GM12892 (cell line): ENCODE measurements at regions not wholly inside any gene's neighbourhood (a gene's known extent, or its start where the extent isn't known, plus 50 kb on each side); places are given as distances from the start of the nearest gene placed in this dataset.
"Not testable (repeated sequence)": the region's sequence is repeated elsewhere in the genome, so short reads cannot be mapped to it uniquely, and the experiment has no call there.

Experiments used
- DNase-seq: peaks from one replicate; pipeline ENCODE4 v3.0.0; 2011; ENCODE audit not compliant: insufficient read length
- FAIRE-seq: peaks from 2 replicates; lab custom pipeline; 2011; peaks lifted over from hg19 to GRCh38; lab: Jason Lieb, UNC
- POLR2A ChIP-seq: IDR thresholded peaks from 2 replicates; pipeline ENCODE4 v1.6.1; 2011; ENCODE audit warnings: low read depth, low read length, control low read depth
- POLR2AphosphoS5 ChIP-seq: IDR thresholded peaks from 2 replicates; pipeline ENCODE4 v1.6.1; 2011; ENCODE audit warnings: low read depth, low read length, control low read depth
- TAF1 ChIP-seq: IDR thresholded peaks from 2 replicates; pipeline ENCODE4 v1.6.1; 2011; ENCODE audit warnings: low read depth, mild to moderate bottlenecking, control low read depth, low read length, borderline replicate concordance

DNA sequence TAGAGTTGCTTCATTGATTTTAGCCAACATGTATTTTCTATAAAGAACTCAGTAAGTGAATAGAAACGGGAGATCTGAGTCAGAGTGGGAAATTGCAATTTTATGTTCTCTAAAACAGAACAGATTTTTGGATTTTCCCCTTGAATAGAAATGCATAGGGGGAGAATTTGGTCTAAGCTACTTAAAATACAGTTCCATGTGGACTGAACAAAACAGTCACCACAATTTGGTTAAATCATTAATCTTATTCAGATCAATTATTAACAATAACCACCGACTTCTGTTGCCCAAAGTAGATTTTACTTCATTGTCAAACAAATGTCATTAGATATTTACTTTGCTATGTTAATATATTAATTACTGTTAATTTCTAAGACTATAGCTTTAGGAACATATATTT is 107.7 kb downstream of the SCG2 start:
- DNase-seq (no peak), FAIRE-seq (no peak)
- TF ChIP-seq TAF1 (no peak), POLR2AphosphoS5 (no peak), POLR2A (no peak)

DNA sequence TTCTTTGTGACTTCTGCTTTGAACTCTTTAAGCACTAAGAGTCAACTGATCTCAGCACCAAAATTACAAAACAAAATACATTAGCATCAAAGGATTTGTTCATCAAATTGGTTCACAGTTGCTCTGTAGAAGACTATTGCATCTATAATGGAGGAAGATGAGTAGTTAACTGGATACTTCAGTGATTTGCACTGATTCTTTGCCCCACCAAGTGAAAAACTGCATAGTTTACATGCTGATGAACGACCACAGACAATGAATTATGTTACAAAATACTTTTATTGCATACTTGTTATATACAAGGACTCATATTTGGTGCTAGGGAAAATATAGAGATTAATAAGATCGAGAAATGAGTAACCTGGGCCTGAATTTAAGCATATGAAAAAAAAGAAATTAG is 107.2 kb downstream of the SCG2 start:
- DNase-seq (no peak), FAIRE-seq (no peak)
- TF ChIP-seq POLR2A = no peak
- TF ChIP-seq TAF1 = no peak
- no peak for TF ChIP-seq POLR2AphosphoS5

GRCh38 chr2:223496853-223497252 is 105.3 kb downstream of the SCG2 start:
- FAIRE-seq = not testable (repeated sequence)

DNA sequence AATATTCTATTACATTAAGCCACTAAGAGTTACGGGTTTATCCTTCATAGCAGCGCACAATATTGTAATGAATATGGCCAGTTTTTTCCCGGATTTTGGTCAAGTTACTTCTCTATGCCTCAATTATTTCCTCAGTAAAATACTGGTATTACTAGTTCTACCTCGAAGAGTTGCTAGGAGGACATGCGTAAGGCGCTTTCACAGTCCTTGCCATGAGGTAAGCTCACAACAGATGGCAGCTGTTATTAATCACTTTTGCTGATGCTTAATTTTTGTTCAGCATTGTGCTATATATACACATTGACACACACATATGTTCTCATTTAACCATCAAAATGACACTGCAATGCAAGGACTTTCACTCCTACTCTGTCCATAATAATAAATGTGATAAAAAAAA is 101.5 kb downstream of the SCG2 start:
- TF ChIP-seq TAF1 = no peak
- no peak for TF ChIP-seq POLR2AphosphoS5
- no peak for TF ChIP-seq POLR2A
- DNase-seq = no peak
- no peak for FAIRE-seq

More at GRCh38 chr2:223496853-223497252, 105.3 kb downstream of the SCG2 start:
- DNase-seq = not testable (repeated sequence)

- FAIRE-seq = no peak
- DNase-seq = no peak
- no peak for TF ChIP-seq POLR2AphosphoS5
Measured at GRCh38 chr2:223501641-223502040, 100.5 kb downstream of the SCG2 start.

DNA sequence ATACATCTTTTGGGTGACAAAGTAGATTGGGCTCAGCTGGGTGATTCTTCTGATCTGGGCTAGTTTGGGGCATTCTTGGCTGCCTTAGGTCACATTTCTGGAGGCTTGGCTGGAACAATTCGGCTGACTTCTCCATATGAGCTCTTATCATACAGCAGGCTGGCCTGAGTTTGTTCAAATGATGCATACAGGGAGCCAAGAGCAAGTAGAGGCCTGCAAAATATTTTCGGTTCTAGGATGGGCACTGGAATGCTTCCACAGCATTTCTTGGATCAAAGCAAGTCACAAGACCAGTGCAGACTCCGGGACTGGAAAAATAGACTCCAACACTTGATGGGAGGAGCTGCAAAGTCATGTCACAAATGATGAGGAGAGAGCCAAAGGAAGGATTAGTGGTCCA is 98.4 kb downstream of the SCG2 start:
- TF ChIP-seq POLR2A (no peak), TAF1 (no peak), POLR2AphosphoS5 (no peak)
- DNase-seq (no peak), FAIRE-seq (no peak)

DNA sequence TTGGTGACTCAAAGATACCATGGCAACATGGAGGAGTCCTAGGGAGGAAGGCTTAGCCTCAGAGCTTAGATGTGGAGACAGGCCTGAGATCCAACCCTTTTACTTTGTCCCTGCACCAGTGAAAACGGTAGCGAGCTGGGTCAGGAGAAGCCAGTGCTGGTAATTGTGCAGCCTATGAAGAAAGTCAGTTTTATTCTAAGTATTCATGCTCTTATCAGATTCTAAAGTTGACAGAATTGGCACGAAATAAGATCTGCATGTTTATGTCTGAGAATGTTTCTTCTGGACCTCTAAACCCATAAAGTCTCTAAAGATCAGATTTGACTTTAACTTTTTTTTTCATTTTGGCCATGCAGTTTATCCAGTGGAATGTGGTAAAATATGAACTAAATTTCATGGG is 93.8 kb downstream of the SCG2 start:
- TF ChIP-seq POLR2AphosphoS5 (no peak), POLR2A (no peak), TAF1 (no peak)
- DNase-seq (no peak), FAIRE-seq (no peak)

DNA sequence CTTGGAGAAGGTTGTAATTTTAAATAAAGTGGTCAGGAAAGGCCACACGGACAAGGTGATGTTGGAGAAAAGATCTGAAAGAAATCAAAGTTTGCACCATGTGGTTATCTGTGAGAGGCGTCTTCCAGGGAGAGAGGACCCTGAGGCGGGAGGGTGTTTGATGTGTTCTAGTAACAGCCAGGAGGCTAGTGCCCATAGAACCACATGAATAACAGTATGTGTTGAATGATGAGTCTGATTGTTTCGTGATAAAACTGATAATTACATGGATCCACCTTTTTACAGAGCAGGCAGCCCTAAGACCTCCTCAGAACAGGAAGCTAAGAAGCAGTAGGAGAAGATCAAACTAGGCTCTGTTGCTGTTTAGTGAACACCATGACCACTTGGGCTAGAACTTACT is 91.4 kb downstream of the SCG2 start:
- TF ChIP-seq POLR2AphosphoS5 = no peak
- TF ChIP-seq TAF1 = no peak
- TF ChIP-seq POLR2A = no peak
- FAIRE-seq = no peak
- DNase-seq = no peak

GRCh38 chr2:223511168-223511567 is 91.0 kb downstream of the SCG2 start:
- DNase-seq (no peak), FAIRE-seq (no peak)
- TF ChIP-seq POLR2AphosphoS5 (no peak), TAF1 (no peak), POLR2A (no peak)

DNA sequence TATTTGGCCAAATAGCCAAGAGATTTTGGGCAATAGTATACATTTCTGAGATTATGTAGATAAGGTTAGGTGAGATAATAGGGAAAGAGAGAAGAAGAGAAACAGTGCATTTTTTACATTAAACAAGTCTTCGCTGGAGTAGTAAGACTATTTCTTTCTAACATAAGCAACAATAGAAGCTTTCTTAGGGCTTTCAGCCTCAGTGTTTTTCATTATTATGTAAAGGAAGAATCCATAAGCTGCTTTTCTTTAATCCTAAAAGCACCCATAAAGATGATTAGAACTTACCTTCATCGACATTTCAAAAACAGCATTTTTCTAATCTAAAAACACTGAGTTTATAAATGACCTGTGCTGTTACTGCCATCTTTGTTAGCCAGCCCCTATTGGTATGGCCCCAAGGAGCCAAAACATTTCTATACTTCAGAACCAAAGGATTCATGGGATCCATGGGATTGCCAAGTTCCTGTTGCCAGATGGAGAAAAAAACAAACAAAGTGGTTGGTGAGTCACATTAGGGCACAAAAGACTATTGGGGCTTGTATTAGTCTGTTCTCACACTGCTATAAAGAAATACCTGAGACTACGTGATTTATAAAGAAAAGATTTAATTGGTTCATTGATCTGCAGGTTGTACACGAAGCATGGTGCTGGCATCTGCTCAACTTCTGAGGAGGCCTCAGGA is 88.2 kb downstream of the SCG2 start:
- TF ChIP-seq POLR2A (no peak), TAF1 (no peak), POLR2AphosphoS5 (no peak)
- DNase-seq = no peak
- no peak for FAIRE-seq

DNA sequence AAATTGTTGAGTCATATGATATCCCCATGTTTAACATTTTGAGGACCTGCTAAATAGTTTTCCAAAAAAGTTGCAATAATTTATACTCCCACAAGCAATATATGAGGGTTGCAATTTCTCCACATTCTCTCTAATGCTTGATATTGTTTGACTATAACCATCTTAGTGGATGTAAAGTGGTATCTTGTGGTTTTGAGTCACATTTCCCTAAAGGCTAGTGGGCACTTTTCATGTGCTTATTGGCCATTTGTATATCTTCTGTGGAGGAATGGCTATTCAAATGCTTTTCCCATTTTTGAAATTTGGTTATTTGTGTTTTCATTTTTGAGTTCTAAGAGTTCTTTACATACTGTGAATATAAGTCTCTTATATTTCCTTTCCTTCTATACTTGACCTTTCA is 82.7 kb downstream of the SCG2 start:
- FAIRE-seq = no peak
- TF ChIP-seq TAF1 (no peak), POLR2AphosphoS5 (no peak), POLR2A (no peak)
- no peak for DNase-seq

GRCh38 chr2:223522796-223523195 is 79.4 kb downstream of the SCG2 start:
- TF ChIP-seq TAF1 (no peak), POLR2A (no peak), POLR2AphosphoS5 (no peak)
- DNase-seq = no peak
- FAIRE-seq = no peak

GRCh38 chr2:223523551-223524001 is 78.6 kb downstream of the SCG2 start:
- no peak for FAIRE-seq
- TF ChIP-seq TAF1 (no peak), POLR2AphosphoS5 (no peak), POLR2A (no peak)
- no peak for DNase-seq
